NCI-H2029 (cell line): ENCODE measurements at regions not wholly inside any gene's neighbourhood (a gene's known extent, or its start where the extent isn't known, plus 50 kb on each side); places are given as distances from the start of the nearest gene placed in this dataset.
A peak's percentile ranks its signal among the peaks of the same experiment; 100 is the strongest.
"Not testable (repeated sequence)": the region's sequence is repeated elsewhere in the genome, so short reads cannot be mapped to it uniquely, and the experiment has no call there.

Source experiments
- DNase-seq: peaks from one replicate; lab custom pipeline; 2025; lab: John Stamatoyannopoulos, UW

DNA sequence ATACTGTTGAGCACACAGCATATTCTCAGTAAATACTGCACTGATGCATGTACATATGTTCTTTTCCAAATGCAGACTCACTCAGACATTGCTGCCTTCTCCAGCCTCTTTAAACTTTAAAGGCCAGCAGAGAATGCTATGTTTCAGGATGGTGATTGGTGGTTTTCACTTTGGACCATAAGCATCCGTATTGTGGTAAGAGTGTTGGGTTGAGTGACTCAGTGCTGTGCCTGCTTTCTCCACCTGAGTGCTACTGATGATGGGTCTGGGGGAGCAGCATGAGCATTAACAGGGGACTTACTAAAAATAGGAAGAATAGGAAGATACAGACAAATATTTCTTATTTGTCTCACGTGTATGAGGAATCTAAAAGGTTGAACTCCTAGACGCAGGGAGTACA is 56.3 kb upstream of the ZNF92 start:
- no peak for DNase-seq

DNA sequence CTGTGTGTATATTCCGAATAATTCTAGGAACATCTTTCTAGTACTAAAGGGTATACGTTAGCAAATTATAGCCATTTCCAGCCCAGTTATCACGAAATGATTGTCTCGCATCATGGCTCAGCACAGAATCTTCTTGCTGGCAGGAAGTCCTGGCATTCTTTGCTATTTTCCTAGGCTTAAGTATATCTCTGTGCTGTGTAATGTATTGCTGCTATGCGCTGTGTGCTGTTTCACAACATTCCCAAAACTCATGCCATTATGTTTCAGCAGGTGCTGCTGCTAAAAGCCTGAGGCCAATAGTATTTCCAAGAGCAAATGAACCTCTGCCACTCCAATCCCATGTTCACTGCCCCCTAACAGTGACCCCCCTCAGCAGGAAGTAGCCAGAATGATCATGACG is 62.9 kb upstream of the ZNF92 start:
- no peak for DNase-seq

DNA sequence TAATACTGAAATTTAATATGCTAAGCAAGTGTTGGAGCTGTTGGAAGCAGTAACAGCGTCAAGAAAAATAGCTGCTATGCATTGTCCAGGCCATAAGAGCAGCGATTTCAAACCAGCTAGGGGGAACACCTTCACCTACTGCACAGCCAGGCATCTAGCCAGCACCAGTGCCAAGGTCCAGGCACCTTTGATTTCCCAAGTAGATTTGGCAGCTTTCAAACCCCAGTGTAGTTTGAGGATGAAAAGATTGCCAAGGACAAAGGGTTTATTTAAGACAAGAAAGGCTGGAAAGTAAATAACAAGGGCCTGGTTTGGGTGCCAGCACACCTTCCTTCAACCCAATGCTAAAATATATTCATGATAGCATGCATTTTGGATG is 65.4 kb upstream of the ZNF92 start:
- no peak for DNase-seq

DNA sequence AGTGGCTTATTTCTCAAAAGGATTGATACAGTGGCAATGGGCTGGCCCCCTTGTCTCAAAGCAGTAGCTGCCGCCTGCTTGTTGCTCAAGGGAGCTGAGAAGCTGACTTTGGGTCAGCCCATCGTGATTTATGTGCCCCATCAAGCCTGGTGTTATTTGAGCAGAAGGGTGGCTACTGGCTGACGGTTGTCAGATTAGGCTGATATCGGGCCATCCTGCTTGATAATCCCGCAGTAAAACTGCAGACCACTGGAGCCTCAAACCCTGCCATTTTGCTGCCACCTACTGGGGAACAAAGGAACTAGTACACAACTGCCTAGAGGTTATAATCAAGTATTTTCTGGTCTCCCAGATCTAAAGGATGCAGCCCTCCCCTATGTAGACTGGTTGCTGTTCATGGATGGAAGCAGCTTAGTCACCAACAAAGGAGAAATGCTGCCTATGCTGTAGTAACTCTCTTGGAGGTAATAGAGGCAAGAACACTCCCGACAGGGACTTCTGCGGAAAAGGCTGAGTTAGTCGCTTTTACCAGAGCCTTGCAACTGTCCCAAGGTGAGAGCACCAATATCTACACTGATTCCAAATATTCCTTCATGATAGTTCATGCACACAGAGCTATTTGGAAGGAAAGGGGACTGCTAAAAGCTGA is 65.9 kb upstream of the ZNF92 start:
- DNase-seq: peak; percentile 53

DNA sequence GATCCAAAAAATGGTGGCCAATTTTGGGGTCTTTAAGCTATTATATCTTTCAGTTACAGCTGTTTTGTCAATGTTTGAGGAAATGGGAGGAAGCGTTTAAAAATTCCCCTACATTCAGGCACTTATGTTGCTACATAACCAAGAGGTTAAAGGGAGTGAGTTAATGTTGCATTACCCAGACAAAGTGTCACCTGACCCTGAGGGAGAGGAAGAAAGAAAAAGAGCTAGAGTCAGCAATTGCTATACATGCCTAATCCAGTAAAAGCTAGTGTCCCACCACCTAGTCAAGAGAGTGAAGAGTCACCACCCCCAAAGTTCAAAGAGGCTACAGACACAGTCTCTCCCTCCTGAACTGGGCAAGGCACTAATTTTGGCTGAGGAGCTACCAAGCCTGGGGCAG is 69.5 kb upstream of the ZNF92 start:
- no peak for DNase-seq

DNA sequence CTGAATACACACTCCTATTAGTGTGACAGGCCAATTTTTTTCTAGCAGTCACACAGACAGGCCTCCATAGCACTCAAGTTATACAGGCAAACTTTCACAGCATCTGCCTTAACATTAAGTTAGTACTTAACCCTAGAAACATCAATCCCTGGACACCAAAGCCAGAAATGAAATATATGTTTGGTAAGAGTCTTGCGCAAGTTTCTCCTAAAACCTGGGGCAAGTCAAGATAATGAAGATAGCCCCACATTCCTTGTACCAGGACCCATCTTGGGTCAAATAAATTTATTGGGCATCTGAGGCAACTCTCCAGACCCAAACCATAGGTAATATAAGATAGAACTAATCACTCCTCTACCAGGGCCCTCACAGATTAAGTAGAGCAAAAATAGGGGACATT is 70.8 kb upstream of the ZNF92 start:
- DNase-seq: no peak

DNA sequence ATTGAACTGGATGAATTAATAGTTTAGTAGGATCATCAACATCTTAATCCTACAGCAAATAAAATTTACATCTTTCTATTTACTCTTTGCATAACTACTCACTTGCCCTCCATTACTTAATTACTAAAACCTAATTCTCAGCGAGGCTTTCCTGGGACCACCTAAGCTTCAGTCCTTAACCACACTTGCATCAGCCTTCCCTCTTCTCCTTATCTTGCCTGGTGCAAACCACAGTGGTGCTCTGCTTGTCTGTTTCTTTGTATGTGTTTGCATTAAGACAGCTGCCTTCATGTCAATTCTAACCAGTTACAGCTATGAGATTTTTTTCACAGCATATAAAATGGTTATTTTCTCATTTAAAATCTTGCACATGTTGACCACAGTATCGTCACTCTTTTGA is 72.6 kb upstream of the ZNF92 start:
- DNase-seq: no peak

DNA sequence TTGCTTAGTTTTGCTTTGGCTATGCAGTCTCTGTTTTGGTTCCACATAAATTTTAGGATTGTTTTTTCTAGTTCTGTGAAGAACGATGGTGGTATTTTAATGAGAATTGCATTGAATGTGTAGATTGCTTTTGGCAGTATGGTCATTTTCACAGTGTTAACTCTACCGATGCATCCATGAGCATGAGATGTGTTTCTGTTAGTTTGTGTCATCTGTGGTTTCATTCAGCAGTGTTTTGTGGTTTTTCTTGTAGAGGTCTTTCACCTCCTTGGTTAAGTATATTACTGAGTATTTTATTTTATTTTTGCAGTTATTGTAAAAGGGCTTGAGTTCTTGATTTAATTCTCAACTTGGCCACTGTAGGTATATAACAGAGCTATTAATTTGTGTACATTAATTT is 78.2 kb upstream of the ZNF92 start:
- no peak for DNase-seq

DNA sequence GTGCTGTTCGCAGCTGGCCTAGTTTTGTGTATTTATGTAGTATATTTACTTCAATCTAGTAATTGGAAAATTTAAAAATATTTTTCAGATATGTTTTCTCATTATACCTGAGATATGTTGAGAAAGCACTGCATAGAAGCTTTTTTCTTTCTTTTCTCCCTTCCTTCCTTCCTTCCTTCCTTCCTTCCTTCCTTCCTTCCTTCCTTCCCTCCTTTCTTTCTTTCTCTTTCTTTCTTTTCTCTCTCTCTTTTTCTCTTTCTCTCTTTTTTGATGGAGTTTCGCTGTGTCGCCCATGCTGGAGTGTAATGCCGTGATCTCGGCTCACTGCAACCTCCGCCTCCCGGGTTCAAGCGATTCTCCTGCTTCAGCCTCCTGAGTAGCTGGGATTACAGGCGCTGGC is 83.3 kb upstream of the ZNF92 start:
- not testable (repeated sequence) for DNase-seq

DNA sequence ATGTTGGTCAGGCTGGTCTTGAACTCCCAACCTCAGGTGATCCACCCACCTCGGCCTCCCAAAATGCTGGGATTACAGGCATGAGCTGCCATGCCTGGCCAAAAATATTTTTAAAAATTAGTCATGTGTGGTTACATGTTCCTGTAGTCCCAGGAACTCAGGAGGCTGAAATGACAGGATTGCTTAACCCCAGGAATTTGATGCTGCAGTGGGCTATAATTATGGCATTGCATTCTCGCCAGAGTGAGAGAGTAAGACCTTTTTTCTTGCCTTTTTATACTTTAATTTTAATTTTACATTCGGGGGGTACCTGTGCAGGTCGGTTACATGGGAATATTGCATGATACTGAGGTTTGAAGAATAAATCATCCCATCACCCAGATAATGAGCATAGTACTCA is 86.6 kb upstream of the ZNF92 start:
- DNase-seq: no peak

DNA sequence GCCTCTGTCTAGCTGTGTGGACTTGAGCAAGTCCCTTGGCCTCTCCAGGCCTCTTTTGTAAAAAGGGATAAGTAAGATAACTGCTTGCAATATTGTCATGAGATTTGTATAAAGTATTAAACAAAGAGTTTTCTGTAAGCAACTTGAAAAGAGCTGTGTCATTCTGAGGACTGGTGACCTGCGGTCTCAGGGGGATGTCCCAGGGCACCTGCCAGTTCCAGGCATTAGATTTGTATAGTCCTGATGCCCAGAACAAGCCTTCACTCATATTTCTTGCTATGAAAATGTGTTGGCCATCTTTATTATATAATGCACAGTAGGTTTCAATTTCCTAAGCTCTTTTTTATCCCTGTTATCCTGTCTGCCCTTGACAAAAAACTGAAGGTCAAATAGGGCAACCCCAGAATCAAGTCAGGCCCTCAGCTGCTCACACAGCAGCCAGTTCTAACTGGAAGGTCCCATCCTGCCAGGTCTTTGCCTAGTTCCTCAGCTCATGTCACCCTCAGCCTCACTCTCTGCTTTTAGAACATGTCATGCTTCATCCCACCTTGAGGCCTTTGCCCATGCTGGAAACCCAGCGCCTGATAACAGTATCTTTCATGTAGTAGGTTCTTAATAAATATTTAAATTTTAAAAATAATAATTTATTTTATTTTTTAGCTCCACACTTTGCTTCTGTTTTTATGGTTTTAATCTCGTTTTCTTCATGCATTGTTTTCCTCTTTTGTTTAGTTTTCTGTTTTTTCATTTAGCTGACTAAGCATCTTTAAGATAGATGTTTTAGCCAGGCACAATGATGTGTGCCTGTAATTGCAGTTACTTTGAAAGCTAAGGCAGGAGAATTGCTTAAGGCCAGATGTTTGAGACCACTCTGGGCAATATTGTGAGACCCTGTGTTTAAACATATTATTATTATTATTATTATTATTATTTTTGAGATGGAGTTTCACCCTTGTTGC is 87.5 kb upstream of the ZNF92 start:
- DNase-seq: no peak

DNA sequence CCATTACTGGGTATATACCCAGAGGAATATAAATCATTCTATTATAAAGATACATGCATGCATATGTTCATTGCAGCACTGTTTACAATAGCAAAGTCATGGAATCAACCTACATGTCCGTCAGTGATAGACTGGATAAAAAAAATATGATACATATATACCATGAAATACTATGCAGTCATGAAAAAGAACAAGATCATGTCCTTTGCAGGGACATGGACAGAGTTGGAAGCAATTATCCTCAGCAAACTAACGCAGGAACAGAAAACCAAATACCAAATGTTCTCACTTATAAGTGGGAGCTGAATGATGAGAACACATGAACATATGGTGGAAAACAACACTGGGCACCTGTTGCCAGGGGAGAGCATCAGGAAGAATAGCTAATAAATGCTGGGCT is 88.4 kb upstream of the ZNF92 start:
- DNase-seq: not testable (repeated sequence)

DNA sequence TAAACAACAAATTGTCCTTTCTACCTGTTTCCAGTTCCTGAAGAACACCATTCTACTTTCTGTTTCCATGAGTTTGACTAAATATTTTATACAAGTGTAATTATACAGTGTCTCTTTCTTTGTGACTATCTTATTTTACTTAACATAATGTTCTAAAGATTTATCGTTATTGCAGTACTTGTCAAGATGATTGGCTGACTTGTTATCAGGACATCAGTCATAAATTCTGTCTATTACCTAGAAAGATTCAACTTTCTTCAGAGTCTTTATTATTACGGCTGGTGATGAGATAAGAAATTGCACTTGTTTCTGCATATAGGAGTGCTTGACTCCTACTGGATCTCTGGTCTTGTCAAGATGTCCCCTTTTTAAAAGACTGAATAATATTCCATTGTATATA is 93.9 kb upstream of the ZNF92 start:
- no peak for DNase-seq

DNA sequence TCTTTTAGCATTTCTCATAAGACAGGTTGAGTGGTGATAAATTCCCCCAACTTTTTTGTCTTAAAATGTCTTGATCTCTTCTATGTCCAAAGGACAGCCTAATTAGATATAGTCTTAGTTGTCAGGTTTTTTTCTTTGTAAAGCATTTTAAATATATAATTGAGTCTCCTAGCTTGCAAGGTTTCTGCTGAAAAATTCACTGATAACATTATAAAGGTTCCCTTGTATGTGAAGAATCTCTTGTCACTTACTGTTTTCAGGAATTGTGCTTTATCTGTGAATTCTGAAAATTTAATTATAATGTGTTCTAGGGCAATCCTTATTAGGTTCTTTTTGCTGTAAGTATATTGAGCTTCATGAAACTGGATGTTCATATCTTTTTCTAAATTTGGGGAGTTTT is 96.8 kb upstream of the ZNF92 start:
- DNase-seq: no peak

DNA sequence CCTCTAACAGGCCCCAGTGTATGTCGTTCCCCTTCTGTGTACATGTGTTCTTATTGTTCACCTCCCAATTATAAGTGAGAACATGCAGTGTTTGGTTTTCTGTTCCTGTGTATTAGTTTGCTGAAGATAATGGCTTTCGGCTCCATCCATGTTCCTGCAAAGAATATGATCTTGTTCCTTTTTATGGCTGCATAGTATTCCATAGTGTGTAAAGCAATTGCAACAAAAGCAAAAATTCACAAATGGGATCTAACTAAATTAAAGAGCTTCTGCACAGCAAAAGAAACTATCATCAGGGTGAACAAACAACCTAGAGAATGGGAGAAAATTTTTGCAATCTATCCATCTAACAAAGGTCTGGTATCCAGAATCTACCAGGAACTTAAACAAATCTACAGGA is 102.2 kb upstream of the ZNF92 start:
- DNase-seq: not testable (repeated sequence)

DNA sequence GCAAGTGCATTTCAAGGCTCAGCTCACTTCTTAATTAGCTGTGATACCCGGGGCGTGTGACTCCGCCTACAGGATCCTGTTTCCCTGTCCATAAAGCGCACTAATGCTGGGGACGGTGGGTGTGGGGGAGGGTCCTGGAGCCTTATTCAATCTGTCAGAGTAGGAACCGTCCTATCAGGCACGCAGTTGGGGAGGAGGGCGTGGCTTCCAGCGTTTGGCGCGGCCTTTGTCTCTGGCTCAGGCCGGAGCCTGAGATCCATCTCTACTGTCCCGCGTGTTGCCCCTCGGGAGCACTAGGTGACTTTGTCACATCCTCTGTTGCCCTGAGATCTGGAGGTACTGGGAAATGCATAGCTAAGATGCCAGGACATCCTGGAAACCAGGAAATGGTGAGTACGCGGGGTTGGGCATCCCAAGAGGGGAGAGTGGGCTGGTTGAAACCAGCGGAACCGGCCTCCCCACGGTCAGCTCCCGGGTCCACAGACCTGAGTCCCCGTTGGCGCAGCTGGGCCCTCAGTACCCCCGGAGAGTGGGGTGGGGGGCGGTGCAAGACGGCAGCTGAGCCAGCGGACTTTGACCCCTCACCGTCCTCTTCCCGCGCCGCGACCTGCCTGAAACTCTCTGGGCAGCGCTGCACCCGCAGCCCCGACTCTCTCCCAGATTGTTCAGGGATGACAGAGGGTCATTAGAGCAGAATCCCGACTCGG is 104.4 kb upstream of the ZNF92 start:
- peak; percentile 79 for DNase-seq

DNA sequence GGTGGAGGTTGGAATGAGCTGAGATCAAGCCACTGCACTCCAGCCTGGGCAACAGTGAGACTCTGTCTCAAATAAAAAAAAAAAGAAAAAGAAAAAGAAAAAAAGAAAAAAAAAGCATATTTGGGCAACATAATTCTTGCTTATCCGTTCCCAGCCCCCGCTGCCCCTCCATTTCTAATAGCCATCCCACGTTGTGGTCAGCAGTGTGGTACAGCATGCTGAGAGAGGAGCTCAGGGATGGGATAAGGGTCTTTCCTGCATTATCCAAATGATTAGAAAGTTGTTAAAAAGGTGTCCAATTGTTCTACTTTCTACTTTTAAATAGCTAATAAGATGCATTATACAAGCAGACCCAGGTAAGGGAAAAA is 104.9 kb upstream of the ZNF92 start:
- no peak for DNase-seq

DNA sequence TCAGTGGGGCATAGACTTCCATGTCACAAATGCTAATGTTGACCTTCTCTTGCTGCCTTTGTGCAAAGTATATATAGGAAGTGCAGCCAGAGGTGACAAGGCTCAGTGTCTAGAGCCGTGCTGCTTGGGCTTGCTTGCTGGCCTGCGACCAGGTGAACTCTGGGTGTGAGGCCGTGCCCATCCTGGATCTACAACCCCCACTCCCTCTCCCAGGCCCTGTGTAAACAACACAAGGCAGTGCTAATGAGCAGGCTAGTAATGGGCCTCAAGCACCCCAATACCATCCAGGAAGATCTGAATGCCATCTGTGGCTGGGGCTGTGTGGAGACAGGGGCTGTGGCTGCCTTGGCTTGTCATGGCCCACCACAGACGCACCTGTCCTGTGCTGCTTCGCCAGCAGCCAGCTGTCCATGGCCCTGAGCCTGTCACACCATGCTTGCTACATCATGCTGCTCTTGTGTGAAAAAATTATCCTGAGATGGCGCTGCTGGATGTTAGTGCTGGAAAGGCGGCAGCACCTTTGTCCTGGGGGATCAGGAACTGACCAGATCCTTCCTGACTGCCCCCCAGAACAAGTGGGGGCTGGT is 107.6 kb upstream of the ZNF92 start:
- DNase-seq: no peak

DNA sequence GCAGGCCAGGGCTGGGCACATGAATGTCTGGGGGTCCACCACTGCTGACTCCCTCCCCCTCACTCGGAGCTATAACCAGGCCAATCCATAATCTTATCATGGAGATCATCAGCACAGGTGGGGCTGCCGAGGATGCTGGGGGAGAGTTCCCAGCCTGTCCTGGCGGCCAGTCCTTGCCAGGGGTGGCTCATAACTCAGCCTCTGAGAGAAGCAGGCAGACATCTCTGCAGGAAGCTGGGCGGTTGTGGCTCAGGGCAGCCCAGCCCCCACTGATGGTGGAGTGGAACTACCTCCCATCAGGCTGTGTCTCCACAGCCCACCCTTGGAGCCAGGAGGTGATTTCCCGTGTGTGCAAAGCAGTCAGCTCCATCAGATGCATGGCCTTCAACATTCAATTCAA is 109.4 kb upstream of the ZNF92 start:
- no peak for DNase-seq

DNA sequence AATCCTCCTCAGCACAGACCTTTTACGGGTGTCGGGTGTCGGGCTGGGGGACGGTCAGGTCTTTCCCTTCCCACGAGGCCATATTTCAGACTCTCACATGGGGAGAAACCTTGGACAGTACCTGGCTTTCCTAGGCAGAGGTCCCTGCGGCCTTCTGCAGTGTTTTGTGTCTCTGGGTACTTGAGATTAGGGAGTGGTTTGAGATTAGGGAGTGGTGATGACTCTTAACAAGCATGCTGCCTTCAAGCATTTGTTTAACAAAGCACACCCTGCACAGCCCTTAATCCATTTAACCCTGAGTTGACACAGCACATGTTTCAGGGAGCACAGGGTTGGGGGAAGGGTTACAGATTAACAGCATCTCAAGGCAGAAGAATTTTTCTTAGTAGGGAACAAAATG is 113.0 kb upstream of the ZNF92 start:
- not testable (repeated sequence) for DNase-seq

DNA sequence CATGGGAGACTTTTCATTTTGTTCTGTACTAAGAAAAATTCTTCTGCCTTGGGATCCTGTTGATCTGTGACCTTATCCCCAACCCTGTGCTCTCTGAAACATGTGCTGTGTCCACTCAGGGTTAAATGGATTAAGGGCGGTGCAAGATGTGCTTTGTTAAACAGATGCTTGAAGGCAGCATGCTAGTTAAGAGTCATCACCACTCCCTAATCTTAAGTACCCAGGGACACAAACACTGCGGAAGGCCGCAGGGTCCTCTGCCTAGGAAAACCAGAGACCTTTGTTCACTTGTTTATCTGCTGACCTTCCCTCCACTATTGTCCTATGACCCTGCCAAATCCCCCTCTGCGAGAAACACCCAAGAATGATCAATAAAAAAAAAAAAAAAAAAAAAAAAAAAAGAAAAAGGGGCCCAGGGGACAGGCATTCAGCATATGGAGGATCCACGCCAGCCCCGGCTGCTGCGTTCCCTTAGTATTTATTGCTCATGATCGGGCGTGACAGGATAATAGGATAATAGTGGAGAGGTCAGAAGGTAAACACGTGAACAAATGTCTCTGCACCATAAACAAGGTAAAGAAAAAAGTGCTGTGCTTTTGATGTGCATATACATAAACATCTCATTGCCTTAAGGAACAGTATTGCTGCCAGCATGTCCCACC is 113.7 kb upstream of the ZNF92 start:
- DNase-seq: not testable (repeated sequence)

DNA sequence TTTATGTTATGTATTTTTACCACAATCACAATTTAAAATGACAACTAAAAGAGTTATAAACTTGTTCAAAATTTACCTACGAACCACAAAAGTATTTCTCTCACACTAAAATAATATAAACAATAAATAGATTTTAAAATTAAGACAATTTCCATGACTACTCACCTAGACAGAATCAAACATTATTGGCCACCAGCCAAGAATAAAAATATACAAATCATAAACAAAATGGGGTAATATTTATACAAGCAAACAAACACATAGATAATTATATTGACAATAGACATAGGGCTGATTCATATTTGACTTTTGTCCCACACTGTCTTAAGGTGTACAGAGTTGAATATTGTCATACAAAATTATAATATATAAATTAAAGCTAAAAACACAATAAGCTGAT is 119.6 kb upstream of the ZNF92 start:
- no peak for DNase-seq
